ENCODE measurements at regions not wholly inside any gene's neighbourhood (a gene's known extent, or its start where the extent isn't known, plus 50 kb on each side); places are given as distances from the start of the nearest gene placed in this dataset.
A peak's percentile ranks its signal among the peaks of the same experiment; 100 is the strongest.

DNA sequence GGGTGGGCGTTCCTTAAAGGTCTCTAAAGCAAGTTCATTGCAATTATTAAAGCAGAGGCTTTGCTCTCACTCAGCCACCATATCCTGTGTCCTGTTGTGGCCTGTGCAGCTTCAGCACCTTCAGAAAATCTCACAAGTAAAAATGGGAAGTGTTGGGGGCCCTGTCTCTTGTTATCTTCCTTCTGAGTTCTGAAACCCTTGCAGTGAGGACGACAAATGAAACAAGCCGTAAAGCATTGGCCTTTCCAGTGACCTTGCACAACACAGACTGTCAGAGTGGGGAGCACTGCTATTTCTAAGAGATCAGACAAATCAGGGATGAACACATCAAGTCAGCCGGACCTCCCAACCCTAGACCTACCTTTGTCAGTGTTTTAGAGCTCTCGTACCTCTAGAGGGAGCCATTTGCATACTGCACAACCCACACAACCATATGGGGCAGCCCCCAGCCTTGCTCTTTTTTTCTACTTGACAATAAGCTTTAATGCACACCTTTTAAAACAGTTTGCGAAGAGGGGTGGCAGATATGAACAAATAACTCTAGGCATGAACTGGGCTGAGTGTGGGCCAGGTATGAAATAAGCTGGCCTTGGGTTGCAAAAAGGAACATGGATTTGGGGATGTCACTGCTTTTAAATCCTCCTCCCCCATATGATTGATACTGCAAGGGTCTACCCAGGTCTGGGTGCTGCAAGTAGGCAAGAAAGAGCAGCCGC lies 89.8 kb downstream of the KATNIP start:
- Histone ChIP-seq H2AFZ (ENCODE audit: low read depth) (no peak overlapping the region), H3K4me3 (ENCODE audit: low read depth in 2 of 2, low read length in 1 of 2) (no peak overlapping the region), H3K9ac (no peak overlapping the region), H3K4me1 (ENCODE audit: control insufficient read depth in 1 of 2, insufficient read depth in 2 of 2, low read depth in 1 of 2, low read length in 1 of 2) (peaks cover 0 to 9% of the 10 kb centered on the region in 2 experiments; a peak in 1 of 4 replicates), H3F3A (replicated peaks; ENCODE audit: insufficient read depth) (no peaks in the 10 kb centered on the region), H4K20me1 (ENCODE audit: insufficient read depth) (no peaks in the 10 kb centered on the region), H3K4me2 (no peak overlapping the region), H3K27me3 (ENCODE audit: insufficient read depth) (no peaks in the 10 kb centered on the region), H3K27ac (ENCODE audit: low read depth in 2 of 2, low read length in 1 of 2) (no peak overlapping the region), H3K9me3 (no peaks in the 10 kb centered on the region), H3K9me2 (no peaks in the 10 kb centered on the region), H3K36me3 (replicated peaks in 1 of 2; ENCODE audit: control insufficient read depth in 1 of 2, insufficient read depth in 2 of 2, low read length in 1 of 2) (peaks cover 0 to 3% of the 10 kb centered on the region in 2 experiments), H3K79me2 (ENCODE audit: insufficient read depth) (no peaks in the 10 kb centered on the region)
- ChIA-PET POLR2A (interaction anchor here (0.5 kb wide), 1 partner anchor 168 kb away, joined by 3 read pairs; no protein-coding TSS in a partner anchor), CTCF (interaction anchor here (0.6 to 3.0 kb wide), 68 partner anchors 9 to 465 kb away, joined by 3 to 47 read pairs (median 4); no protein-coding TSS in a partner anchor)
- 76% methylated on average over 6 of the region's 7 CpGs for WGBS (ENCODE audit: low lambda C conversion rate)
- TF ChIP-seq MXI1 (IDR thresholded peaks at IDR 0.05; ENCODE audit: low read depth, low read length) = no peak
- no peak for TF ChIP-seq JUND (IDR thresholded peaks at IDR 0.05)
- TF ChIP-seq, protein P1, sequence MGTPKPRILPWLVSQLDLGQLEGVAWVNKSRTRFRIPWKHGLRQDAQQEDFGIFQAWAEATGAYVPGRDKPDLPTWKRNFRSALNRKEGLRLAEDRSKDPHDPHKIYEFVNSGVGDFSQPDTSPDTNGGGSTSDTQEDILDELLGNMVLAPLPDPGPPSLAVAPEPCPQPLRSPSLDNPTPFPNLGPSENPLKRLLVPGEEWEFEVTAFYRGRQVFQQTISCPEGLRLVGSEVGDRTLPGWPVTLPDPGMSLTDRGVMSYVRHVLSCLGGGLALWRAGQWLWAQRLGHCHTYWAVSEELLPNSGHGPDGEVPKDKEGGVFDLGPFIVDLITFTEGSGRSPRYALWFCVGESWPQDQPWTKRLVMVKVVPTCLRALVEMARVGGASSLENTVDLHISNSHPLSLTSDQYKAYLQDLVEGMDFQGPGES (IDR thresholded peaks at IDR 0.05; ENCODE audit: low read depth, low read length) = no peak
- no peak for TF ChIP-seq CHD2 (IDR thresholded peaks at IDR 0.05; ENCODE audit: low read length, partially characterized antibody)
- TF ChIP-seq, protein P2, sequence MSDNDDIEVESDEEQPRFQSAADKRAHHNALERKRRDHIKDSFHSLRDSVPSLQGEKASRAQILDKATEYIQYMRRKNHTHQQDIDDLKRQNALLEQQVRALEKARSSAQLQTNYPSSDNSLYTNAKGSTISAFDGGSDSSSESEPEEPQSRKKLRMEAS (IDR thresholded peaks at IDR 0.05; ENCODE audit: low read depth) = no peak
- TF ChIP-seq FOSL2 (IDR thresholded peaks at IDR 0.05; ENCODE audit: borderline replicate concordance, low read depth) = no peak
- TF ChIP-seq POLR2AphosphoS5 (IDR thresholded peaks at IDR 0.05; ENCODE audit: low read depth, low read length) = no peak
- TF ChIP-seq FOXJ3 (CRISPR knock-in tag; IDR thresholded peaks at IDR 0.05) = no peak
- TF ChIP-seq TEAD4 (IDR thresholded peaks at IDR 0.05; ENCODE audit: borderline replicate concordance, insufficient read depth) = no peak
- TF ChIP-seq, protein P3, sequence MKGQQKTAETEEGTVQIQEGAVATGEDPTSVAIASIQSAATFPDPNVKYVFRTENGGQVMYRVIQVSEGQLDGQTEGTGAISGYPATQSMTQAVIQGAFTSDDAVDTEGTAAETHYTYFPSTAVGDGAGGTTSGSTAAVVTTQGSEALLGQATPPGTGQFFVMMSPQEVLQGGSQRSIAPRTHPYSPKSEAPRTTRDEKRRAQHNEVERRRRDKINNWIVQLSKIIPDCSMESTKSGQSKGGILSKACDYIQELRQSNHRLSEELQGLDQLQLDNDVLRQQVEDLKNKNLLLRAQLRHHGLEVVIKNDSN (IDR thresholded peaks at IDR 0.05; ENCODE audit: borderline replicate concordance, low read depth) = no peak
- TF ChIP-seq, protein P4, sequence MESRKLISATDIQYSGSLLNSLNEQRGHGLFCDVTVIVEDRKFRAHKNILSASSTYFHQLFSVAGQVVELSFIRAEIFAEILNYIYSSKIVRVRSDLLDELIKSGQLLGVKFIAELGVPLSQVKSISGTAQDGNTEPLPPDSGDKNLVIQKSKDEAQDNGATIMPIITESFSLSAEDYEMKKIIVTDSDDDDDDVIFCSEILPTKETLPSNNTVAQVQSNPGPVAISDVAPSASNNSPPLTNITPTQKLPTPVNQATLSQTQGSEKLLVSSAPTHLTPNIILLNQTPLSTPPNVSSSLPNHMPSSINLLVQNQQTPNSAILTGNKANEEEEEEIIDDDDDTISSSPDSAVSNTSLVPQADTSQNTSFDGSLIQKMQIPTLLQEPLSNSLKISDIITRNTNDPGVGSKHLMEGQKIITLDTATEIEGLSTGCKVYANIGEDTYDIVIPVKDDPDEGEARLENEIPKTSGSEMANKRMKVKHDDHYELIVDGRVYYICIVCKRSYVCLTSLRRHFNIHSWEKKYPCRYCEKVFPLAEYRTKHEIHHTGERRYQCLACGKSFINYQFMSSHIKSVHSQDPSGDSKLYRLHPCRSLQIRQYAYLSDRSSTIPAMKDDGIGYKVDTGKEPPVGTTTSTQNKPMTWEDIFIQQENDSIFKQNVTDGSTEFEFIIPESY (IDR thresholded peaks at IDR 0.05; ENCODE audit: borderline replicate concordance, low read depth) = no peak
- no peak for TF ChIP-seq NFIC (IDR thresholded peaks at IDR 0.05; ENCODE audit: borderline replicate concordance)
- peak; percentile 87 for TF ChIP-seq RAD21 (IDR thresholded peaks at IDR 0.05; ENCODE audit: low read length)
- no peak for TF ChIP-seq RFX5 (IDR thresholded peaks at IDR 0.05; ENCODE audit: low read length)
- TF ChIP-seq, protein P5, sequence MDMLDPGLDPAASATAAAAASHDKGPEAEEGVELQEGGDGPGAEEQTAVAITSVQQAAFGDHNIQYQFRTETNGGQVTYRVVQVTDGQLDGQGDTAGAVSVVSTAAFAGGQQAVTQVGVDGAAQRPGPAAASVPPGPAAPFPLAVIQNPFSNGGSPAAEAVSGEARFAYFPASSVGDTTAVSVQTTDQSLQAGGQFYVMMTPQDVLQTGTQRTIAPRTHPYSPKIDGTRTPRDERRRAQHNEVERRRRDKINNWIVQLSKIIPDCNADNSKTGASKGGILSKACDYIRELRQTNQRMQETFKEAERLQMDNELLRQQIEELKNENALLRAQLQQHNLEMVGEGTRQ (IDR thresholded peaks at IDR 0.05; ENCODE audit: borderline replicate concordance, low read depth, low read length) = no peak
- TF ChIP-seq, protein P6, sequence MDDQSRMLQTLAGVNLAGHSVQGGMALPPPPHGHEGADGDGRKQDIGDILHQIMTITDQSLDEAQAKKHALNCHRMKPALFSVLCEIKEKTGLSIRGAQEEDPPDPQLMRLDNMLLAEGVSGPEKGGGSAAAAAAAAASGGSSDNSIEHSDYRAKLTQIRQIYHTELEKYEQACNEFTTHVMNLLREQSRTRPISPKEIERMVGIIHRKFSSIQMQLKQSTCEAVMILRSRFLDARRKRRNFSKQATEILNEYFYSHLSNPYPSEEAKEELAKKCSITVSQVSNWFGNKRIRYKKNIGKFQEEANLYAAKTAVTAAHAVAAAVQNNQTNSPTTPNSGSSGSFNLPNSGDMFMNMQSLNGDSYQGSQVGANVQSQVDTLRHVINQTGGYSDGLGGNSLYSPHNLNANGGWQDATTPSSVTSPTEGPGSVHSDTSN (IDR thresholded peaks at IDR 0.05) = no peak
- TF ChIP-seq SMC3 (IDR thresholded peaks at IDR 0.05; ENCODE audit: low read depth, low read length) = peak; percentile 64
- TF ChIP-seq, protein P7, sequence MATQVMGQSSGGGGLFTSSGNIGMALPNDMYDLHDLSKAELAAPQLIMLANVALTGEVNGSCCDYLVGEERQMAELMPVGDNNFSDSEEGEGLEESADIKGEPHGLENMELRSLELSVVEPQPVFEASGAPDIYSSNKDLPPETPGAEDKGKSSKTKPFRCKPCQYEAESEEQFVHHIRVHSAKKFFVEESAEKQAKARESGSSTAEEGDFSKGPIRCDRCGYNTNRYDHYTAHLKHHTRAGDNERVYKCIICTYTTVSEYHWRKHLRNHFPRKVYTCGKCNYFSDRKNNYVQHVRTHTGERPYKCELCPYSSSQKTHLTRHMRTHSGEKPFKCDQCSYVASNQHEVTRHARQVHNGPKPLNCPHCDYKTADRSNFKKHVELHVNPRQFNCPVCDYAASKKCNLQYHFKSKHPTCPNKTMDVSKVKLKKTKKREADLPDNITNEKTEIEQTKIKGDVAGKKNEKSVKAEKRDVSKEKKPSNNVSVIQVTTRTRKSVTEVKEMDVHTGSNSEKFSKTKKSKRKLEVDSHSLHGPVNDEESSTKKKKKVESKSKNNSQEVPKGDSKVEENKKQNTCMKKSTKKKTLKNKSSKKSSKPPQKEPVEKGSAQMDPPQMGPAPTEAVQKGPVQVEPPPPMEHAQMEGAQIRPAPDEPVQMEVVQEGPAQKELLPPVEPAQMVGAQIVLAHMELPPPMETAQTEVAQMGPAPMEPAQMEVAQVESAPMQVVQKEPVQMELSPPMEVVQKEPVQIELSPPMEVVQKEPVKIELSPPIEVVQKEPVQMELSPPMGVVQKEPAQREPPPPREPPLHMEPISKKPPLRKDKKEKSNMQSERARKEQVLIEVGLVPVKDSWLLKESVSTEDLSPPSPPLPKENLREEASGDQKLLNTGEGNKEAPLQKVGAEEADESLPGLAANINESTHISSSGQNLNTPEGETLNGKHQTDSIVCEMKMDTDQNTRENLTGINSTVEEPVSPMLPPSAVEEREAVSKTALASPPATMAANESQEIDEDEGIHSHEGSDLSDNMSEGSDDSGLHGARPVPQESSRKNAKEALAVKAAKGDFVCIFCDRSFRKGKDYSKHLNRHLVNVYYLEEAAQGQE (IDR thresholded peaks at IDR 0.05; ENCODE audit: low read depth, low read length) = no peak
- TF ChIP-seq, protein P8, sequence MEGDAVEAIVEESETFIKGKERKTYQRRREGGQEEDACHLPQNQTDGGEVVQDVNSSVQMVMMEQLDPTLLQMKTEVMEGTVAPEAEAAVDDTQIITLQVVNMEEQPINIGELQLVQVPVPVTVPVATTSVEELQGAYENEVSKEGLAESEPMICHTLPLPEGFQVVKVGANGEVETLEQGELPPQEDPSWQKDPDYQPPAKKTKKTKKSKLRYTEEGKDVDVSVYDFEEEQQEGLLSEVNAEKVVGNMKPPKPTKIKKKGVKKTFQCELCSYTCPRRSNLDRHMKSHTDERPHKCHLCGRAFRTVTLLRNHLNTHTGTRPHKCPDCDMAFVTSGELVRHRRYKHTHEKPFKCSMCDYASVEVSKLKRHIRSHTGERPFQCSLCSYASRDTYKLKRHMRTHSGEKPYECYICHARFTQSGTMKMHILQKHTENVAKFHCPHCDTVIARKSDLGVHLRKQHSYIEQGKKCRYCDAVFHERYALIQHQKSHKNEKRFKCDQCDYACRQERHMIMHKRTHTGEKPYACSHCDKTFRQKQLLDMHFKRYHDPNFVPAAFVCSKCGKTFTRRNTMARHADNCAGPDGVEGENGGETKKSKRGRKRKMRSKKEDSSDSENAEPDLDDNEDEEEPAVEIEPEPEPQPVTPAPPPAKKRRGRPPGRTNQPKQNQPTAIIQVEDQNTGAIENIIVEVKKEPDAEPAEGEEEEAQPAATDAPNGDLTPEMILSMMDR (IDR thresholded peaks at IDR 0.05) = peak; percentile 80
- DNase-seq = peak; percentile 83

Measured in SK-N-SH (cell line).